ENCODE measurements at regions not wholly inside any gene's neighbourhood (a gene's known extent, or its start where the extent isn't known, plus 50 kb on each side); places are given as distances from the start of the nearest gene placed in this dataset.

DNA sequence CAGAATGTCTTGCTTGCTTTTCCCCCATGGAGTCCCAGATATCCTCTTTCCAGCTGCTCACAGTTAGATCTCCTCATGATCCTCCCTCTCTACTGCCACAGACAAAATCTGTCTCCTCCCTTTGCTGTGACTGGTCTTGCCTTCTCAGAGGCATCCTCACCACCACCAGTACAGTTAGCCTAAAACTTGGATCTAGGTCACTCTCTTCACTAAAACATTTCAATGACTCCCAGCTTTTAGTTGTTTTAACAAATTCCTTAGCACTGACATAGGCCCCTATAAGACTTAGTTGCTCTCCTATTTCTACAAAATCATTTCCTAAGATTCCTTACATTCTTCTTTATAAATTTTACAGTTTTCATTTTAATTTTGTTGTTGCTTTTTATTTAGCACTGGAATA, 734.2 kb upstream of the CHAC2 start (continued):
- TF ChIP-seq, protein P1, sequence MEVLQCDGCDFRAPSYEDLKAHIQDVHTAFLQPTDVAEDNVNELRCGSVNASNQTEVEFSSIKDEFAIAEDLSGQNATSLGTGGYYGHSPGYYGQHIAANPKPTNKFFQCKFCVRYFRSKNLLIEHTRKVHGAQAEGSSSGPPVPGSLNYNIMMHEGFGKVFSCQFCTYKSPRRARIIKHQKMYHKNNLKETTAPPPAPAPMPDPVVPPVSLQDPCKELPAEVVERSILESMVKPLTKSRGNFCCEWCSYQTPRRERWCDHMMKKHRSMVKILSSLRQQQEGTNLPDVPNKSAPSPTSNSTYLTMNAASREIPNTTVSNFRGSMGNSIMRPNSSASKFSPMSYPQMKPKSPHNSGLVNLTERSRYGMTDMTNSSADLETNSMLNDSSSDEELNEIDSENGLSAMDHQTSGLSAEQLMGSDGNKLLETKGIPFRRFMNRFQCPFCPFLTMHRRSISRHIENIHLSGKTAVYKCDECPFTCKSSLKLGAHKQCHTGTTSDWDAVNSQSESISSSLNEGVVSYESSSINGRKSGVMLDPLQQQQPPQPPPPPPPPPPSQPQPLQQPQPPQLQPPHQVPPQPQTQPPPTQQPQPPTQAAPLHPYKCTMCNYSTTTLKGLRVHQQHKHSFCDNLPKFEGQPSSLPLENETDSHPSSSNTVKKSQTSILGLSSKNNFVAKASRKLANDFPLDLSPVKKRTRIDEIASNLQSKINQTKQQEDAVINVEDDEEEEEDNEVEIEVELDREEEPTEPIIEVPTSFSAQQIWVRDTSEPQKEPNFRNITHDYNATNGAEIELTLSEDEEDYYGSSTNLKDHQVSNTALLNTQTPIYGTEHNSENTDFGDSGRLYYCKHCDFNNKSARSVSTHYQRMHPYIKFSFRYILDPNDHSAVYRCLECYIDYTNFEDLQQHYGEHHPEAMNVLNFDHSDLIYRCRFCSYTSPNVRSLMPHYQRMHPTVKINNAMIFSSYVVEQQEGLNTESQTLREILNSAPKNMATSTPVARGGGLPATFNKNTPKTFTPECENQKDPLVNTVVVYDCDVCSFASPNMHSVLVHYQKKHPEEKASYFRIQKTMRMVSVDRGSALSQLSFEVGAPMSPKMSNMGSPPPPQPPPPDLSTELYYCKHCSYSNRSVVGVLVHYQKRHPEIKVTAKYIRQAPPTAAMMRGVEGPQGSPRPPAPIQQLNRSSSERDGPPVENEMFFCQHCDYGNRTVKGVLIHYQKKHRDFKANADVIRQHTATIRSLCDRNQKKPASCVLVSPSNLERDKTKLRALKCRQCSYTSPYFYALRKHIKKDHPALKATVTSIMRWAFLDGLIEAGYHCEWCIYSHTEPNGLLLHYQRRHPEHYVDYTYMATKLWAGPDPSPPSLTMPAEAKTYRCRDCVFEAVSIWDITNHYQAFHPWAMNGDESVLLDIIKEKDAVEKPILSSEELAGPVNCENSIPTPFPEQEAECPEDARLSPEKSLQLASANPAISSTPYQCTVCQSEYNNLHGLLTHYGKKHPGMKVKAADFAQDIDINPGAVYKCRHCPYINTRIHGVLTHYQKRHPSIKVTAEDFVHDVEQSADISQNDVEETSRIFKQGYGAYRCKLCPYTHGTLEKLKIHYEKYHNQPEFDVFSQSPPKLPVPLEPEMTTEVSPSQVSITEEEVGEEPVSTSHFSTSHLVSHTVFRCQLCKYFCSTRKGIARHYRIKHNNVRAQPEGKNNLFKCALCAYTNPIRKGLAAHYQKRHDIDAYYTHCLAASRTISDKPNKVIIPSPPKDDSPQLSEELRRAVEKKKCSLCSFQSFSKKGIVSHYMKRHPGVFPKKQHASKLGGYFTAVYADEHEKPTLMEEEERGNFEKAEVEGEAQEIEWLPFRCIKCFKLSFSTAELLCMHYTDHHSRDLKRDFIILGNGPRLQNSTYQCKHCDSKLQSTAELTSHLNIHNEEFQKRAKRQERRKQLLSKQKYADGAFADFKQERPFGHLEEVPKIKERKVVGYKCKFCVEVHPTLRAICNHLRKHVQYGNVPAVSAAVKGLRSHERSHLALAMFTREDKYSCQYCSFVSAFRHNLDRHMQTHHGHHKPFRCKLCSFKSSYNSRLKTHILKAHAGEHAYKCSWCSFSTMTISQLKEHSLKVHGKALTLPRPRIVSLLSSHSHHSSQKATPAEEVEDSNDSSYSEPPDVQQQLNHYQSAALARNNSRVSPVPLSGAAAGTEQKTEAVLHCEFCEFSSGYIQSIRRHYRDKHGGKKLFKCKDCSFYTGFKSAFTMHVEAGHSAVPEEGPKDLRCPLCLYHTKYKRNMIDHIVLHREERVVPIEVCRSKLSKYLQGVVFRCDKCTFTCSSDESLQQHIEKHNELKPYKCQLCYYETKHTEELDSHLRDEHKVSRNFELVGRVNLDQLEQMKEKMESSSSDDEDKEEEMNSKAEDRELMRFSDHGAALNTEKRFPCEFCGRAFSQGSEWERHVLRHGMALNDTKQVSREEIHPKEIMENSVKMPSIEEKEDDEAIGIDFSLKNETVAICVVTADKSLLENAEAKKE (CRISPR knock-in tag; IDR thresholded peaks at IDR 0.05), result no peak
- TF ChIP-seq, protein P2, sequence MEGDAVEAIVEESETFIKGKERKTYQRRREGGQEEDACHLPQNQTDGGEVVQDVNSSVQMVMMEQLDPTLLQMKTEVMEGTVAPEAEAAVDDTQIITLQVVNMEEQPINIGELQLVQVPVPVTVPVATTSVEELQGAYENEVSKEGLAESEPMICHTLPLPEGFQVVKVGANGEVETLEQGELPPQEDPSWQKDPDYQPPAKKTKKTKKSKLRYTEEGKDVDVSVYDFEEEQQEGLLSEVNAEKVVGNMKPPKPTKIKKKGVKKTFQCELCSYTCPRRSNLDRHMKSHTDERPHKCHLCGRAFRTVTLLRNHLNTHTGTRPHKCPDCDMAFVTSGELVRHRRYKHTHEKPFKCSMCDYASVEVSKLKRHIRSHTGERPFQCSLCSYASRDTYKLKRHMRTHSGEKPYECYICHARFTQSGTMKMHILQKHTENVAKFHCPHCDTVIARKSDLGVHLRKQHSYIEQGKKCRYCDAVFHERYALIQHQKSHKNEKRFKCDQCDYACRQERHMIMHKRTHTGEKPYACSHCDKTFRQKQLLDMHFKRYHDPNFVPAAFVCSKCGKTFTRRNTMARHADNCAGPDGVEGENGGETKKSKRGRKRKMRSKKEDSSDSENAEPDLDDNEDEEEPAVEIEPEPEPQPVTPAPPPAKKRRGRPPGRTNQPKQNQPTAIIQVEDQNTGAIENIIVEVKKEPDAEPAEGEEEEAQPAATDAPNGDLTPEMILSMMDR (conservative IDR thresholded peaks at IDR 0.05; ENCODE audit: low read depth in 2 of 2), result no peak
- TF ChIP-seq STAT1 (IDR thresholded peaks at IDR 0.05; ENCODE audit: unreplicated experiment), result no peak

DNA sequence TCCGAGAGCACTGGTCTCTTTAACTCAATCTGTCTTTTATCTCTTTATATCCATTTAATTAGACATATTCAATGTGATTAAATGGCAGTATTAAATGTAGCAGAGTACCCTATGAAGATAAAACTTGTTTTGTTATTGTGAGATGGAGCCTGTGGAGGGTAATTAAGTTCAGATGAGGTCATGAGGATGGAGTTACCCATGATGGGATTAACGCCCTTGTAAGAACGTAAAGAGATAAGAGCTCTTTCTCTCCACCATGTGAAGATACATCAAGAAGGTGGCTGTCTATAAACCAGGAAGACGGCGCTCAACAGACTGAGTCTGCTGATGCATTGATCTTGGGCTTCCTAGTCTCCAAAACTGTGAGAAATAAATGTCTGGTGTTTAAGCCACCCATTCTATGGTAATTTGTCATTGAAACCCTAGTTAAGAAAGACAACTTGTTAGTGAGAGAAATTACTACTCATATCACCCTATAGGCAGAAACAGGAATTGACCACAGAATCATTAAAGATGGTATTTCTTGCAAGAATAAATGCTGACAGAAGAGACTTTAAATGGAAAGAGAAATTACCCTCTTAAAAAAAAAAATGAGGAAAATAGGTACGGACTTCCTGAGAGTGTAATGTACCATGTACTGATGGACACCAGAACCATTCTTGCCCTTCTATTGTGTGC, 738.7 kb upstream of the CHAC2 start:
- no peak overlapping the region for H3K4me2 ChIP-seq
- no peaks in the 10 kb centered on the region for H3F3A ChIP-seq (replicated peaks; ENCODE audit: low read depth)
- no peaks in the 10 kb centered on the region for H3K27me3 ChIP-seq (ENCODE audit: insufficient read depth)
- H3K9me2 ChIP-seq (ENCODE audit: insufficient read depth), result no peaks in the 10 kb centered on the region
- no peaks in the 10 kb centered on the region for H3K9me3 Mint-ChIP-seq
- no peak overlapping the region for H3K27ac Mint-ChIP-seq
- H3K27ac ChIP-seq (ENCODE audit: low read depth), result no peak overlapping the region
- no peak overlapping the region for H3K4me3 ChIP-seq
- no peaks in the 10 kb centered on the region for H3K4me1 ChIP-seq (ENCODE audit: insufficient read depth)
- no peaks in the 10 kb centered on the region for H3K79me2 ChIP-seq (replicated peaks; ENCODE audit: insufficient read depth)
- ATAC-seq, result no peak
- no peak overlapping the region for H3K4me3 Mint-ChIP-seq
- peaks cover 1% of the 10 kb centered on the region for H3K27me3 Mint-ChIP-seq (ENCODE audit: insufficient read depth, low read depth, poor library complexity)
- peaks cover 9% of the 10 kb centered on the region; the same call in 2 of the 3 replicates for H3K4me1 Mint-ChIP-seq
- no peaks in the 10 kb centered on the region for H3K36me3 ChIP-seq (ENCODE audit: insufficient read depth)
- TF ChIP-seq JUNB (IDR thresholded peaks at IDR 0.05; ENCODE audit: unreplicated experiment), result no peak
- TF ChIP-seq, protein P2 (conservative IDR thresholded peaks at IDR 0.05; ENCODE audit: low read depth in 2 of 2), result peak in 1 of 2 experiments; percentile 28; a peak in 2 of 4 replicates
- no peaks in the 10 kb centered on the region for H3K36me3 Mint-ChIP-seq (ENCODE audit: low read depth)
- DNase-seq (ENCODE audit: low spot score), result peak; percentile 2
- H4K20me1 ChIP-seq (replicated peaks; ENCODE audit: insufficient read depth), result no peaks in the 10 kb centered on the region
- H2AFZ ChIP-seq, result no peak overlapping the region

Data from GM23338 (cell line).